PFSK-1 (cell line): ENCODE measurements at regions not wholly inside any gene's neighbourhood (a gene's known extent, or its start where the extent isn't known, plus 50 kb on each side); places are given as distances from the start of the nearest gene placed in this dataset.

Source experiments
- FOXP2 ChIP-seq: optimal IDR thresholded peaks from 2 replicates; pipeline ENCODE3; 2011; ENCODE audit warnings: borderline replicate concordance, control low read depth, inconsistent platforms; ENCODE audit not compliant: insufficient read depth; ENCODE audit errors: extremely low read length, extremely low read depth
- POLR2AphosphoS5 ChIP-seq: IDR thresholded peaks from 2 replicates; pipeline ENCODE4 v1.6.1; 2012; ENCODE audit warnings: low read depth, mild to moderate bottlenecking, control low read depth, low read length, moderate library complexity
- REST ChIP-seq, 2 experiments: IDR thresholded peaks; 2 replicates each; pipeline versions ENCODE4 v1.6.1 to v1.8.0; 2011 to 2012; ENCODE audit warnings: low read depth in 2 of 2, low read length in 2 of 2, control low read depth in 1 of 2, inconsistent platforms in 1 of 2, mild to moderate bottlenecking in 1 of 2, moderate library complexity in 1 of 2; ENCODE audit not compliant: insufficient read depth in 1 of 2
- SIN3A ChIP-seq: IDR thresholded peaks from 2 replicates; pipeline ENCODE4 v1.6.1; 2012; ENCODE audit warnings: mild to moderate bottlenecking, low read length, moderate library complexity, borderline replicate concordance; ENCODE audit not compliant: insufficient read depth
- TAF1 ChIP-seq: IDR thresholded peaks from 2 replicates; pipeline ENCODE4 v1.6.1; 2012; ENCODE audit warnings: low read length, control low read depth, borderline replicate concordance; ENCODE audit not compliant: insufficient read depth

GRCh38 chr4:126800575-126801141, 832.1 kb upstream of the INTU start:
- TF ChIP-seq REST (IDR thresholded peaks at IDR 0.05; ENCODE audit: insufficient read depth in 1 of 2, low read depth in 2 of 2, low read length in 2 of 2) (no peak), TAF1 (no peak), POLR2AphosphoS5 (no peak), SIN3A (no peak), FOXP2 (no peak)
